ENCODE measurements at regions not wholly inside any gene's neighbourhood (a gene's known extent, or its start where the extent isn't known, plus 50 kb on each side); places are given as distances from the start of the nearest gene placed in this dataset.

- no peaks in the 10 kb centered on the region for H3K9me3 Mint-ChIP-seq (ENCODE audit: unreplicated experiment)
- H3K27me3 Mint-ChIP-seq (ENCODE audit: unreplicated experiment): no peaks in the 10 kb centered on the region
- H3K27ac Mint-ChIP-seq (ENCODE audit: unreplicated experiment): no peak overlapping the region
- no peak for DNase-seq (ENCODE audit: extremely low spot score, unreplicated experiment)
- no peak for TF ChIP-seq CTCF (IDR thresholded peaks at IDR 0.05)
- no peaks in the 10 kb centered on the region for H3K4me1 Mint-ChIP-seq (ENCODE audit: unreplicated experiment)
- H3K4me3 Mint-ChIP-seq (ENCODE audit: unreplicated experiment): no peak overlapping the region
- no peaks in the 10 kb centered on the region for H3K36me3 Mint-ChIP-seq (ENCODE audit: unreplicated experiment)
Observed at GRCh38 chr2:122156176-122156890, 400.9 kb downstream of the TSN start.

GRCh38 chr2:122157158-122157557 is 401.7 kb downstream of the TSN start:
- Mint-ChIP-seq H3K4me3 (ENCODE audit: unreplicated experiment) (no peak overlapping the region), H3K36me3 (ENCODE audit: unreplicated experiment) (no peaks in the 10 kb centered on the region), H3K27ac (ENCODE audit: unreplicated experiment) (no peak overlapping the region), H3K4me1 (ENCODE audit: unreplicated experiment) (no peaks in the 10 kb centered on the region), H3K9me3 (ENCODE audit: unreplicated experiment) (no peaks in the 10 kb centered on the region), H3K27me3 (ENCODE audit: unreplicated experiment) (no peaks in the 10 kb centered on the region)
- no peak for TF ChIP-seq CTCF (IDR thresholded peaks at IDR 0.05)
- no peak for DNase-seq (ENCODE audit: extremely low spot score, unreplicated experiment)

GRCh38 chr2:122163617-122164016 is 408.2 kb downstream of the TSN start:
- Mint-ChIP-seq H3K9me3 (ENCODE audit: unreplicated experiment) (no peaks in the 10 kb centered on the region), H3K4me3 (ENCODE audit: unreplicated experiment) (no peak overlapping the region), H3K27me3 (ENCODE audit: unreplicated experiment) (no peaks in the 10 kb centered on the region), H3K27ac (ENCODE audit: unreplicated experiment) (no peak overlapping the region), H3K4me1 (ENCODE audit: unreplicated experiment) (no peaks in the 10 kb centered on the region), H3K36me3 (ENCODE audit: unreplicated experiment) (no peaks in the 10 kb centered on the region)
- DNase-seq (ENCODE audit: extremely low spot score, unreplicated experiment): no peak
- no peak for TF ChIP-seq CTCF (IDR thresholded peaks at IDR 0.05)

- Mint-ChIP-seq H3K4me1 (ENCODE audit: unreplicated experiment) (no peaks in the 10 kb centered on the region), H3K9me3 (ENCODE audit: unreplicated experiment) (no peaks in the 10 kb centered on the region), H3K36me3 (ENCODE audit: unreplicated experiment) (no peaks in the 10 kb centered on the region), H3K27me3 (ENCODE audit: unreplicated experiment) (no peaks in the 10 kb centered on the region), H3K4me3 (ENCODE audit: unreplicated experiment) (no peak overlapping the region), H3K27ac (ENCODE audit: unreplicated experiment) (no peak overlapping the region)
- no peak for DNase-seq (ENCODE audit: extremely low spot score, unreplicated experiment)
- no peak for TF ChIP-seq CTCF (IDR thresholded peaks at IDR 0.05)
Observed at GRCh38 chr2:122164964-122165363, 409.5 kb downstream of the TSN start.

- H3K27ac Mint-ChIP-seq (ENCODE audit: unreplicated experiment): no peak overlapping the region
- H3K4me3 Mint-ChIP-seq (ENCODE audit: unreplicated experiment): no peak overlapping the region
- no peaks in the 10 kb centered on the region for H3K9me3 Mint-ChIP-seq (ENCODE audit: unreplicated experiment)
- H3K27me3 Mint-ChIP-seq (ENCODE audit: unreplicated experiment): no peaks in the 10 kb centered on the region
- TF ChIP-seq CTCF (IDR thresholded peaks at IDR 0.05): no peak
- H3K36me3 Mint-ChIP-seq (ENCODE audit: unreplicated experiment): no peaks in the 10 kb centered on the region
- no peak for DNase-seq (ENCODE audit: extremely low spot score, unreplicated experiment)
- no peaks in the 10 kb centered on the region for H3K4me1 Mint-ChIP-seq (ENCODE audit: unreplicated experiment)
Observed at GRCh38 chr2:122166820-122167219, 411.4 kb downstream of the TSN start.

Measured in osteocyte (in vitro differentiated cells).